Neutrophil (primary cell): ENCODE measurements at regions not wholly inside any gene's neighbourhood (a gene's known extent, or its start where the extent isn't known, plus 50 kb on each side); places are given as distances from the start of the nearest gene placed in this dataset.

Experiments used
- H3K27ac ChIP-seq: fragments of 200-600 bp; sonication (generic); 2 replicates; pipeline ENCODE4 v1.5.1; 2016; ENCODE audit warnings: mild to moderate bottlenecking, moderate library complexity
- H3K27me3 ChIP-seq: fragments of 200-600 bp; sonication (generic); 2 replicates; pipeline ENCODE4 v1.6.0; 2016; ENCODE audit warnings: mild to moderate bottlenecking
- H3K36me3 ChIP-seq: fragments of 200-600 bp; sonication (generic); 2 replicates; pipeline ENCODE4 v1.5.1; 2017
- H3K4me1 ChIP-seq, 2 experiments: fragments of 200-600 bp in 1 of 2; sonication (generic) in 1 of 2; 1 replicate in 1 of 2; 2 replicates in 1 of 2; pipeline versions ENCODE4 v1.5.1 to v1.6.1; 2013 to 2016; ENCODE audit warnings: low read depth in 1 of 2, low read length in 1 of 2, mild to moderate bottlenecking in 1 of 2, moderate library complexity in 1 of 2; ENCODE audit not compliant: control insufficient read depth in 1 of 2, insufficient read depth in 1 of 2
- H3K4me3 ChIP-seq, 2 experiments: fragments of 200-600 bp in 1 of 2; sonication (generic) in 1 of 2; 1 replicate in 1 of 2; 2 replicates in 1 of 2; pipeline ENCODE4 v1.5.1; 2013 to 2016; ENCODE audit warnings: low read depth in 1 of 2, low read length in 1 of 2, mild to moderate bottlenecking in 1 of 2, moderate library complexity in 1 of 2
- H3K9me3 ChIP-seq: fragments of 200-600 bp; sonication (generic); 2 replicates; pipeline ENCODE4 v1.5.1; 2016
- TF ChIP-seq, protein P1 (sequence below): fragments of 200-600 bp; sonication (generic); IDR thresholded peaks from 2 replicates; pipeline ENCODE4 v1.5.1; 2016; ENCODE audit warnings: antibody characterized with exemption

DNA sequence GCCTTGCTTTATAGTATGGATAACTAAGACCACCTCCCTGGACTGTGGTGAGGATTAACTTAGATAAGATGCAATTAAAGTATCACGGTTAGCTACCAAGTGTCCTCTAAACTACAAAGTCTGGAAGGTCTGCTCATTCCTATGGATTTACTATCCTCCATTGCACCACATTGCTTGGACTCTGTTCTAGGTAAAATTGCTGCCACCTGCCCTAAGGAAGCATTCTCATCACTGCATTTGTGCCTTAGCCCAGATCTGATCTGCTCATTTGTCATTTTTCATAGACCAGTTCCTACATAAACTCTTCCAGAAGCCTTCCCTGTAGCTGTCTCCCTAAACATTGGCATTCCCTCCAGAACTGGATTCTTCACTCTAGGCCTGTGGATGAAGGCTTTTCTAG, 380.0 kb downstream of the INSC start:
- no peak overlapping the region for H3K4me3 ChIP-seq
- H3K27ac ChIP-seq, result no peak overlapping the region
- H3K36me3 ChIP-seq, result no peaks in the 10 kb centered on the region
- H3K4me1 ChIP-seq, result no peaks in the 10 kb centered on the region
- no peaks in the 10 kb centered on the region for H3K27me3 ChIP-seq
- H3K9me3 ChIP-seq, result no peaks in the 10 kb centered on the region
- TF ChIP-seq, protein P1, sequence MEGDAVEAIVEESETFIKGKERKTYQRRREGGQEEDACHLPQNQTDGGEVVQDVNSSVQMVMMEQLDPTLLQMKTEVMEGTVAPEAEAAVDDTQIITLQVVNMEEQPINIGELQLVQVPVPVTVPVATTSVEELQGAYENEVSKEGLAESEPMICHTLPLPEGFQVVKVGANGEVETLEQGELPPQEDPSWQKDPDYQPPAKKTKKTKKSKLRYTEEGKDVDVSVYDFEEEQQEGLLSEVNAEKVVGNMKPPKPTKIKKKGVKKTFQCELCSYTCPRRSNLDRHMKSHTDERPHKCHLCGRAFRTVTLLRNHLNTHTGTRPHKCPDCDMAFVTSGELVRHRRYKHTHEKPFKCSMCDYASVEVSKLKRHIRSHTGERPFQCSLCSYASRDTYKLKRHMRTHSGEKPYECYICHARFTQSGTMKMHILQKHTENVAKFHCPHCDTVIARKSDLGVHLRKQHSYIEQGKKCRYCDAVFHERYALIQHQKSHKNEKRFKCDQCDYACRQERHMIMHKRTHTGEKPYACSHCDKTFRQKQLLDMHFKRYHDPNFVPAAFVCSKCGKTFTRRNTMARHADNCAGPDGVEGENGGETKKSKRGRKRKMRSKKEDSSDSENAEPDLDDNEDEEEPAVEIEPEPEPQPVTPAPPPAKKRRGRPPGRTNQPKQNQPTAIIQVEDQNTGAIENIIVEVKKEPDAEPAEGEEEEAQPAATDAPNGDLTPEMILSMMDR, result no peak

DNA sequence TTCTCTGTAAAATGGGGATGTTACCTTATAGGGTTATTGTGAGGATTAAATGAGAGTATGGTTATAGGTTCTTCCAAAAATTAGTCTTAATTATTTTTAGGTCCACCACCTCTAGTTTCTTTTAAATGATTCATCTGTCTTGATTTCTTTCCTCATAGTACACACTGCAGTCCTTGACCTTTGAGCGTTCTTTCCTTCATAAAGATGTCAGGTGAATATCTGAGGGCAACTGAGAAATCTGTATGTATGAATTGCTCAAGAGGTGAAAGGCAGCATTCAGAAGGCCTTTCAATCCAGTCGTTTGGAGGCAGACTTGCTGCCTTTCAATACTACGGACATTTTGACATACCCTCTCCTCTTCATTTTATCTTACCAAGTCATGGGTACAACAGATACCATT, 380.7 kb downstream of the INSC start:
- Histone ChIP-seq H3K27me3 (no peaks in the 10 kb centered on the region), H3K36me3 (no peaks in the 10 kb centered on the region), H3K27ac (no peak overlapping the region), H3K4me1 (no peaks in the 10 kb centered on the region), H3K9me3 (no peaks in the 10 kb centered on the region), H3K4me3 (no peak overlapping the region)
- TF ChIP-seq, protein P1, result no peak

DNA sequence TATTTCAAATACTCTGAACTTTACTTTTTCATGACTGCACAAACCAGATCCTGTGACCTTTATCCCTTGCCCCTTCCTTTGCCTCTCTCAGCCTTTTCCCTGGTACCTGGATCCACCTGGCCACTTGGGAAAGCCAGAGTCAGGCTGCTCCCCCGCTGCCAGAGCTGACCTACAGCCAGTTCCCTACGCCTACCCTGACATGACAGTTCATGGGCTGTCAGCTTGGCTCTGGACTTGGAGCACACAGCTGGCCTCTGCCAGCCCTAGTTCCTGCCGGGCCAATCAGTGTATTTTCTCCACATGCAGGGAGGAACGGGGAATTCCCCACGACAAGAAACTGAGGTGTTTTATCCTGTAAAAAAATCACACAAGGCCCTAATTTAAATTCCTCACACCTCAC, 382.6 kb downstream of the INSC start:
- no peaks in the 10 kb centered on the region for H3K36me3 ChIP-seq
- TF ChIP-seq, protein P1, result no peak
- H3K27me3 ChIP-seq, result no peaks in the 10 kb centered on the region
- no peak overlapping the region for H3K4me3 ChIP-seq
- no peaks in the 10 kb centered on the region for H3K9me3 ChIP-seq
- no peak overlapping the region for H3K27ac ChIP-seq
- H3K4me1 ChIP-seq, result no peaks in the 10 kb centered on the region

DNA sequence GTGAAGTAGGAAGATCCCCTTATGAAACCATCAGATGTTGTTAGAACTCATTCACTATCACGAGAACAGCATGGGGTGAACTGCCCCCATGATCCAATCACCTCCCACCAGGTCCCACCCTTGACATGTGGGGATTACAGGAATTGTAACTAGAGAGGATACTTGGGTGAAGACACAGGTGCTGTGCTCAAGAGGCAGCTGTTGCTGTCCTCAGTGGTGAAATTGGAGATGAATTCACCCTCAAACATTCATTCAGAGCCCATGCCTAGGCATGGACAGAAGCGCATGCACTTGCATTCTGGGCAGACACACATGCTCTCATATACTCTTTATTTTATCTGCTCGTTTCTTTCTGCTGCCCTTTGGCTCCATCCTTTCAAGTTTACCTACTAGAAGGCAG, 385.0 kb downstream of the INSC start:
- Histone ChIP-seq H3K27ac (no peak overlapping the region), H3K36me3 (no peaks in the 10 kb centered on the region), H3K27me3 (no peaks in the 10 kb centered on the region), H3K4me1 (no peaks in the 10 kb centered on the region), H3K4me3 (no peak overlapping the region), H3K9me3 (no peaks in the 10 kb centered on the region)
- TF ChIP-seq, protein P1, result no peak

DNA sequence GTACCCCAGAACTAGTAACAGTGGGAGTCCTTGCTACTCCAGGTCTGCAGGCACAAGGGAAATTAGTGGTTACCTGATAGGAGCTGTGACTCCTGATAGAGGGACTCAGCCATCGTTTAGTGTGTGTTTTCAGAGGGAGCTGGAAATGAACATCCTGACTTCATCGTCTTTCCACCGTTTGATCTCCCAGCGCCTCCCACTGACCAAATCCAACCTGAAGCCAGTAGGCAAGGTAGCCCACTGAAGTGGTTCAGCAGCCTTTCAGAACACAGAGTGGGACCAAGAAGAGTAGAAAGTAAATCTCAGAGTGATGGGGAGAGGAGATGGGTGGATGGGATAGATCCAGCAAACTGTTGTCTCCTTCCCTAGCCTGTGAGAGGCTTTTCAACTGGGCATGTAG, 385.9 kb downstream of the INSC start:
- TF ChIP-seq, protein P1, result no peak
- no peaks in the 10 kb centered on the region for H3K9me3 ChIP-seq
- no peaks in the 10 kb centered on the region for H3K4me1 ChIP-seq
- no peak overlapping the region for H3K4me3 ChIP-seq
- no peak overlapping the region for H3K27ac ChIP-seq
- H3K27me3 ChIP-seq, result no peaks in the 10 kb centered on the region
- no peaks in the 10 kb centered on the region for H3K36me3 ChIP-seq

DNA sequence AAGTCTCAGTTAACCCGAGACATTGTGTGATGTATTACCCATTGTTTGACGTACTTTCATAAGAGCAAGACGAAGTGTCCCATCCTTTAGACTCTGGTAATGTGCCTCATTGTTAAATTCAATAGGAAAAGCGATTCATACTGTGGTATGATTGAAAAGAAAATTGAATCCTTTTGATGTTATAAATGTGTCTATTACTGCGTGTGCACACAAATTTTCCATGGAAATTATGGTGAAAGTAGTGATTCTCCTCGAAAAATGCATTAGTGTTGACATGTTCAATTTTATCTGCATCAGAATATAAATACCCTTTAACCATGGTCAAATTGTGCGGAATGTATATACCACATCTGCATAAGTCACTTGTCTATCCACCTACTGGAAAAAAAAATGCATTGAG, 386.8 kb downstream of the INSC start:
- H3K4me3 ChIP-seq, result no peak overlapping the region
- H3K27me3 ChIP-seq, result no peaks in the 10 kb centered on the region
- H3K36me3 ChIP-seq, result no peaks in the 10 kb centered on the region
- H3K4me1 ChIP-seq, result no peaks in the 10 kb centered on the region
- H3K9me3 ChIP-seq, result no peaks in the 10 kb centered on the region
- TF ChIP-seq, protein P1, result no peak
- no peak overlapping the region for H3K27ac ChIP-seq
